ENCODE measurements at regions not wholly inside any gene's neighbourhood (a gene's known extent, or its start where the extent isn't known, plus 50 kb on each side); places are given as distances from the start of the nearest gene placed in this dataset.

DNA sequence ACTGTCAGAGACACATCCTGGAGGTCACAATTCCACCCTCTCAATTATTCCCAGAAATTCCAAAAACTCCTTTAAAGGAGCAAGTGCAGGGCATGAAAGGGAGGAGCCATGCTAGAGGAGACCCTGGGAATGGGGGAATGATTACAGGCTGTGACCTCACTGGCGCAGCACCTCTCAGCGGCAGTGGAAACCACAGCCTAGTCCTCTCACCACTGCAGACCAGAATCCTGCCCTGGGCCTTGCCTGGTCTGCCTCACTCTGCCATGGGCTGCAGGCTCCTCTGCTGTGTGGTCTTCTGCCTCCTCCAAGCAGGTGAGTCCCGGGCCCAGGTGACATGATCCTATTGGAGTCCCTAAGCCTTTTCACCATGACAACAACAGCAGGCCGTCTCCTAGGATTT, 50.5 kb upstream of the PRSS58 start:
- TF ChIP-seq, protein P1, sequence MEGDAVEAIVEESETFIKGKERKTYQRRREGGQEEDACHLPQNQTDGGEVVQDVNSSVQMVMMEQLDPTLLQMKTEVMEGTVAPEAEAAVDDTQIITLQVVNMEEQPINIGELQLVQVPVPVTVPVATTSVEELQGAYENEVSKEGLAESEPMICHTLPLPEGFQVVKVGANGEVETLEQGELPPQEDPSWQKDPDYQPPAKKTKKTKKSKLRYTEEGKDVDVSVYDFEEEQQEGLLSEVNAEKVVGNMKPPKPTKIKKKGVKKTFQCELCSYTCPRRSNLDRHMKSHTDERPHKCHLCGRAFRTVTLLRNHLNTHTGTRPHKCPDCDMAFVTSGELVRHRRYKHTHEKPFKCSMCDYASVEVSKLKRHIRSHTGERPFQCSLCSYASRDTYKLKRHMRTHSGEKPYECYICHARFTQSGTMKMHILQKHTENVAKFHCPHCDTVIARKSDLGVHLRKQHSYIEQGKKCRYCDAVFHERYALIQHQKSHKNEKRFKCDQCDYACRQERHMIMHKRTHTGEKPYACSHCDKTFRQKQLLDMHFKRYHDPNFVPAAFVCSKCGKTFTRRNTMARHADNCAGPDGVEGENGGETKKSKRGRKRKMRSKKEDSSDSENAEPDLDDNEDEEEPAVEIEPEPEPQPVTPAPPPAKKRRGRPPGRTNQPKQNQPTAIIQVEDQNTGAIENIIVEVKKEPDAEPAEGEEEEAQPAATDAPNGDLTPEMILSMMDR (conservative IDR thresholded peaks at IDR 0.05 in 1 of 2, IDR thresholded peaks at IDR 0.05 in 1 of 2; ENCODE audit: extremely low read depth in 1 of 2, insufficient read depth in 1 of 2, low read depth in 1 of 2, low read length in 2 of 2) = no peak
- TF ChIP-seq EZH2 (IDR thresholded peaks at IDR 0.05; ENCODE audit: borderline replicate concordance, low read length) = no peak
